K562 (cell line): ENCODE measurements at regions not wholly inside any gene's neighbourhood (a gene's known extent, or its start where the extent isn't known, plus 50 kb on each side); places are given as distances from the start of the nearest gene placed in this dataset.
A peak's percentile ranks its signal among the peaks of the same experiment; 100 is the strongest.

ENCODE experiments used
- ATAC-seq: fragments of 200-7000 bp; cut with Tn5 transposase; 3 replicates; pipeline ENCODE4 v1.9.1; 2020; ENCODE audit warnings: moderate library complexity
- BruUV-seq: library from RNA; stranded (reverse); fragments of 400-500 nt; replicated peaks from 2 replicates; lab custom pipeline; 2021; lab: Mats Ljungman, UMichigan
- CTCF ChIA-PET: fragments of 300-600 bp; formaldehyde crosslinking; extraction: SDS; loops from one replicate; lab custom pipeline; 2021; ENCODE audit warnings: low intra/inter-chr PET ratio; lab: Yijun Ruan, JAX
- POLR2A ChIA-PET: fragments of 300-600, 350-650 bp; sonication (Branson Sonifier 250); formaldehyde crosslinking; extraction: SDS; loops from one replicate; lab custom pipeline; 2021; ENCODE audit warnings: antibody characterized with exemption, inconsistent platforms; lab: Yijun Ruan, JAX
- DNase-seq, 4 experiments: peaks; one replicate each; pipeline versions ENCODE4 v3.0.0 to v3.0.0-alpha.2; 2011 to 2018; ENCODE audit warnings: low spot score in 3 of 4, mixed read lengths in 3 of 4; ENCODE audit errors: extremely low read depth in 1 of 4
- FAIRE-seq: peaks from 2 replicates; lab custom pipeline; 2011; peaks lifted over from hg19 to GRCh38; lab: Jason Lieb, UNC
- H2AFZ ChIP-seq: 2 replicates; pipeline ENCODE4 v1.6.0; 2011; ENCODE audit warnings: low read depth, low read length, control low read depth, inconsistent platforms
- H3K27ac ChIP-seq: fragments of 200-600 bp; 3 replicates; pipeline ENCODE4 v1.8.0; 2011; ENCODE audit warnings: low read depth, mild to moderate bottlenecking, control low read depth, inconsistent platforms, low read length, moderate library complexity, mixed read lengths; ENCODE audit errors: extremely low read depth
- H3K27me3 ChIP-seq, 2 experiments: fragments of 300-600 bp in 1 of 2; 2 replicates in 1 of 2; 3 replicates in 1 of 2; pipeline versions ENCODE4 v1.6.0 to v1.8.0; 2011; ENCODE audit warnings: inconsistent platforms in 2 of 2, low read length in 2 of 2, mild to moderate bottlenecking in 1 of 2, mixed read lengths in 1 of 2, moderate library complexity in 1 of 2; ENCODE audit not compliant: control insufficient read depth in 2 of 2, insufficient read depth in 2 of 2
- H3K36me3 ChIP-seq: fragments of 300-600 bp; 3 replicates; pipeline ENCODE4 v1.8.0; 2011; ENCODE audit warnings: mild to moderate bottlenecking, low read length, inconsistent platforms; ENCODE audit not compliant: control insufficient read depth, insufficient read depth
- H3K4me1 ChIP-seq, 2 experiments: fragments of 200-600 bp in 1 of 2; replicated peaks in 1 of 2; 2 replicates in 1 of 2; 3 replicates in 1 of 2; pipeline versions ENCODE4 v1.5.1 to v1.8.0; 2011; ENCODE audit warnings: inconsistent platforms in 2 of 2, low read length in 2 of 2, mild to moderate bottlenecking in 1 of 2, mixed read lengths in 1 of 2, moderate library complexity in 1 of 2; ENCODE audit not compliant: control insufficient read depth in 2 of 2, insufficient read depth in 2 of 2
- H3K4me2 ChIP-seq: 2 replicates; pipeline ENCODE4 v1.6.1; 2011; ENCODE audit warnings: low read length, control low read depth, inconsistent platforms, mixed read lengths; ENCODE audit not compliant: insufficient read depth
- H3K4me3 ChIP-seq: fragments of 200-600 bp; sonication (generic), shearing (Covaris generic); 2 replicates; pipeline ENCODE4 v1.5.1; 2016; ENCODE audit warnings: control low read depth, inconsistent platforms
- H3K79me2 ChIP-seq: fragments of 200-600 bp; 3 replicates; pipeline ENCODE4 v1.8.0; 2011; ENCODE audit warnings: low read length, inconsistent platforms; ENCODE audit not compliant: control insufficient read depth, insufficient read depth
- H3K9ac ChIP-seq, 2 experiments: 2 replicates each; pipeline versions ENCODE4 v1.6.0 to v1.6.1; 2011; ENCODE audit warnings: low read depth in 2 of 2, low read length in 2 of 2, control low read depth in 1 of 2, inconsistent platforms in 1 of 2, mild to moderate bottlenecking in 1 of 2, mixed read lengths in 1 of 2; ENCODE audit not compliant: insufficient read depth in 1 of 2
- H3K9me1 ChIP-seq: one replicate; pipeline ENCODE4 v1.6.0; 2011; ENCODE audit warnings: inconsistent platforms, mild to moderate bottlenecking, low read length, moderate library complexity; ENCODE audit not compliant: control insufficient read depth, insufficient read depth
- H3K9me3 ChIP-seq: replicated peaks from 2 replicates; pipeline ENCODE4 v1.5.1; 2011; ENCODE audit warnings: low read depth, low read length, inconsistent platforms; ENCODE audit not compliant: control insufficient read depth, insufficient read depth
- H4K20me1 ChIP-seq: replicated peaks from 2 replicates; pipeline ENCODE4 v1.6.1; 2011; ENCODE audit warnings: low read length, inconsistent platforms, mixed read lengths; ENCODE audit not compliant: control insufficient read depth, insufficient read depth
- NFYB ChIP-seq: IDR thresholded peaks from 2 replicates; pipeline ENCODE4 v1.6.1; 2011; ENCODE audit warnings: mild to moderate bottlenecking, moderate library complexity; ENCODE audit not compliant: insufficient read length; ENCODE audit errors: extremely low read depth
- SREBF1 ChIP-seq: fragments of 150-350 bp; IDR thresholded peaks from 2 replicates; pipeline ENCODE4 v1.6.1; 2014; ENCODE audit warnings: antibody characterized with exemption, low read depth, low read length, borderline replicate concordance
- U2AF1 ChIP-seq: fragments of 200-400 bp; formaldehyde crosslinking; optimal IDR thresholded peaks from 2 replicates; pipeline ENCODE3; 2017; ENCODE audit warnings: mild to moderate bottlenecking, low read depth, low read length, moderate library complexity
- ZNF79 ChIP-seq: fragments of 250-450 bp; sonication (Bioruptor Pico); IDR thresholded peaks from 2 replicates; pipeline ENCODE4 v1.4.0; 2020; ENCODE audit warnings: low read depth, mild to moderate bottlenecking, moderate library complexity
- WGBS: fragments of 100-300 bp; shearing (Covaris generic); methylation state at CpG from one replicate; pipeline ENCODE4 v1.1.6; 2016; ENCODE audit warnings: low coverage, mixed read lengths; ENCODE audit not compliant: insufficient coverage; ENCODE audit errors: missing lambda C conversion rate; 5-methylcytosine and 5-hydroxymethylcytosine counted together
- in situ Hi-C: fragments of 300-500 bp; cut with MboI; formaldehyde crosslinking; loops from 4 replicates; pipeline ENCODE4 v1.15.0; 2018; ENCODE audit warnings: inconsistent platforms, mixed read lengths
- intact Hi-C: fragments of 100-400 bp; cut with micrococcal nuclease; formaldehyde crosslinking; loops from 2 replicates; pipeline ENCODE4 v1.14.2; 2022
- TF ChIP-seq, protein P1 (sequence below): fragments of 450-650 bp; formaldehyde crosslinking; IDR thresholded peaks from 2 replicates; pipeline ENCODE4 v1.4.0; 2020; ENCODE audit warnings: mild to moderate bottlenecking, mixed read lengths
- TF ChIP-seq, protein P2 (sequence below): IDR thresholded peaks from 2 replicates; pipeline ENCODE4 v1.6.1; 2014; ENCODE audit warnings: antibody characterized with exemption

GRCh38 chr4:13783800-13784411, 156.4 kb upstream of the BOD1L1 start (continued):
- TF ChIP-seq SREBF1 (no peak), ZNF79 (CRISPR knock-in tag) (no peak)

GRCh38 chr4:13793020-13793710, 165.6 kb upstream of the BOD1L1 start:
- FAIRE-seq: no peak
- intact Hi-C loops: no loop called here
- 0 out of 2 replicates have a peak, but pooled peaks cover 2% of the 10 kb centered on the region for H3K9me3 ChIP-seq

More at GRCh38 chr4:13793020-13793710, 165.6 kb upstream of the BOD1L1 start:
- Histone ChIP-seq H2AFZ (no peak overlapping the region), H3K36me3 (no peaks in the 10 kb centered on the region), H3K27ac (no peak overlapping the region), H3K9ac (no peak overlapping the region), H3K4me1 (no peaks in the 10 kb centered on the region), H3K9me1 (no peaks in the 10 kb centered on the region), H3K4me3 (no peak overlapping the region), H3K79me2 (no peaks in the 10 kb centered on the region), H4K20me1 (no peaks in the 10 kb centered on the region), H3K4me2 (no peak overlapping the region), H3K27me3 (no peaks in the 10 kb centered on the region)
- CTCF ChIA-PET: no interaction called here
- DNase-seq (no peak), ATAC-seq (no peak)
- TF ChIP-seq U2AF1 (no peak), NFYB (no peak)
- TF ChIP-seq, protein P1, sequence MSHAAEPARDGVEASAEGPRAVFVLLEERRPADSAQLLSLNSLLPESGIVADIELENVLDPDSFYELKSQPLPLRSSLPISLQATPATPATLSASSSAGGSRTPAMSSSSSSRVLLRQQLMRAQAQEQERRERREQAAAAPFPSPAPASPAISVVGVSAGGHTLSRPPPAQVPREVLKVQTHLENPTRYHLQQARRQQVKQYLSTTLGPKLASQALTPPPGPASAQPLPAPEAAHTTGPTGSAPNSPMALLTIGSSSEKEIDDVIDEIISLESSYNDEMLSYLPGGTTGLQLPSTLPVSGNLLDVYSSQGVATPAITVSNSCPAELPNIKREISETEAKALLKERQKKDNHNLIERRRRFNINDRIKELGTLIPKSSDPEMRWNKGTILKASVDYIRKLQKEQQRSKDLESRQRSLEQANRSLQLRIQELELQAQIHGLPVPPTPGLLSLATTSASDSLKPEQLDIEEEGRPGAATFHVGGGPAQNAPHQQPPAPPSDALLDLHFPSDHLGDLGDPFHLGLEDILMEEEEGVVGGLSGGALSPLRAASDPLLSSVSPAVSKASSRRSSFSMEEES (CRISPR knock-in tag): peak; percentile 70
- TF ChIP-seq, protein P2, sequence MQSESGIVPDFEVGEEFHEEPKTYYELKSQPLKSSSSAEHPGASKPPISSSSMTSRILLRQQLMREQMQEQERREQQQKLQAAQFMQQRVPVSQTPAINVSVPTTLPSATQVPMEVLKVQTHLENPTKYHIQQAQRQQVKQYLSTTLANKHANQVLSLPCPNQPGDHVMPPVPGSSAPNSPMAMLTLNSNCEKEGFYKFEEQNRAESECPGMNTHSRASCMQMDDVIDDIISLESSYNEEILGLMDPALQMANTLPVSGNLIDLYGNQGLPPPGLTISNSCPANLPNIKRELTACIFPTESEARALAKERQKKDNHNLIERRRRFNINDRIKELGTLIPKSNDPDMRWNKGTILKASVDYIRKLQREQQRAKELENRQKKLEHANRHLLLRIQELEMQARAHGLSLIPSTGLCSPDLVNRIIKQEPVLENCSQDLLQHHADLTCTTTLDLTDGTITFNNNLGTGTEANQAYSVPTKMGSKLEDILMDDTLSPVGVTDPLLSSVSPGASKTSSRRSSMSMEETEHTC: no peak
- POLR2A ChIA-PET: no interaction called here
- 0% methylated on average over 5 of the region's 5 CpGs for WGBS
- BruUV-seq: no TSS peak
- in situ Hi-C loops: no loop called here
